GM19455 (cell line): ENCODE measurements at regions not wholly inside any gene's neighbourhood (a gene's known extent, or its start where the extent isn't known, plus 50 kb on each side); places are given as distances from the start of the nearest gene placed in this dataset.

Source experiments
- ATAC-seq: cut with Tn5 transposase; IDR thresholded peaks from one replicate; pipeline ENCODE4 v1.9.1; 2021; ENCODE audit not compliant: unreplicated experiment

DNA sequence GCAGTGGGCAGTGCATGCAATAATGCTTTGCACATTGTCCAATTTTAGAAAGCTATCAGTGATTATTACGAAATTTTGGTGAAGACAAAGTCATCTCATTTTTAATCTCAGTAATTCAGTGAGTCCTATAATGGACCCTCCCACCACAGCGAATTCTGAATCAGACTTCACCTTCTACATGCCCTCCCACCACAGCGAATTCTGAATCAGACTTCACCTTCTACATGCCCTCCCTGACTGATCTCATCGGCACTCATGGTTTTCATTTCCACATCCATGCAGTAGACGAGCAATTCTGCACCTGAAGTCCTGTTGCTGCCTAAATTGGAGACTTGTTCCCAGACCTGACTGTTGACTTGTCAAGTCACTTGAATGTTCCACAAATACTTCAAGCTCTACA, 522.3 kb downstream of the EIPR1 start:
- ATAC-seq, result no peak

DNA sequence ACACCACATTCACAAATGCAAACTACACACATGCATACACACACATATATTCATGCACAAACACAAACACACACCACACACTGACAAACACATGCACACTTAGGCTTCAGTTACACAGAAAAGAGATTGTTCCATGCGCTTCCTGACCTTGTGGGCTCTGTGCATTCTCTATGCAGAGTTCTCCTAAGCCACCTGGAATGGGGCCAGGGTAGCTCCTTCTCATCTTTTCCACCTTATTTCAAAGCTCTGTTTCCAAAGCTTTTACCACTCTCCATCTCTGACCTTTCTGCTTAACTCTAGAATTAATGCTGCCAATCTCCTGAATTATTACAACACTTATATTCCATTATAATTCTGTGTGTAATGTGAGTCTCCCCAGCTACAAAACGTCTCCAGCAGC, 522.3 kb upstream of the MYT1L start:
- ATAC-seq, result no peak

DNA sequence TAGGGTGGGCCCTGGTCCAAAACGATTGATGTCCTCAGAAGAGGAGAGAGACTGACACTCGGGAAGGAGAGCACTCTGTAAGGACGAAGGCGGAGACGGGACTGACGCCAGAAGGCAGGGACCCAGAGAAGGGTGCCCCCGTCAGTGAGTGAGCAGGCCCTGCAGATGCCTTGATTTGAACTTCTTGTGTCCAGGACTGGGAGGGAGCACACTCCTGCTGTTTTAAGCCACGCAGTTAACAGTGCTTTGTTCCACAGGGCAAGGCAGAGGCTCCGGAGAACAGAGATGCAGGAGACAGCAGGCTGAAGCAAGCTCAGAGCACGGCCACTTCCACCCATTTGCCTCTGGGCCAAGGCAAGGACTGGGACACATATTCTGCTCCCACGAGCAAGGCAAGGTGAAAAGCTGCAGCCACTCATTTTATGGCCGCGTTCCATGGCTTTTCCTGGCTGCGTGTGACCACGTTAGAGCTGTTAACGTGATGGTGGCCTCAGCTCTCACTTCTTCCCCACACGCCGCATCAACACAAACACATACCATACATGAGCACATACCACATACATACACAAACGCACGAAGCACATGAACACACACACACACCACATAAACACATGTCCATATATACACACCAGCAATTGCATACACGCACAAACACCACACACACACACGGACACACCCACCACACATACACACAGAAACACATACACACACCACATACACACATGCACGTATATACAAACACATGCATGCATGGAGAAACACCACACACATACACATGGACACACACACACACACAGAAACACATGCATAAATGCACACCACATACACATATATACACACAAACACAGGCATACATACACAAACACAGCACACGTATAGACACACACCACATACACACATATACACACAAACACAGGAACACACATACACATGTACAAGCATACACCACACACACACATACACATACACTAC, 521.0 kb upstream of the MYT1L start:
- no peak for ATAC-seq

DNA sequence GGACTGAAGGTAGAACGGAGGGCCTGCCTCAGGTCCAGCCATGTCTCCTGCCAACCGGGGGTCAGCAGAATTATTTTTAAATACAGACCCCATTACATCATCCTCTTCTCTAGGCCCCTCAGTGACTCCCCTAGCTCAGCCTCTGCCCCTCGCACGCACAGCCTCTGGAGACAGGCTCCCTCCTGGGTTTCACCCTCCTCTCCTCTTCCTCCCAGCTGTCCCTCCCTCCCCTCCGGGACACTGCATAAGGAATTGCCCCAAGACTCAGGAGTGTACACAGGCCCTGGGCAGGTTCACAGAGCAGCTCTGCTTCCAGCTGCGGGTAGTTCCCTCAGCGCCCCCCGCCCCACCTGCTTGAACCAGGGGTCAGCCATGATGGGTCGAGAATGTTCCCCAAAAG, 520.2 kb upstream of the MYT1L start:
- no peak for ATAC-seq

DNA sequence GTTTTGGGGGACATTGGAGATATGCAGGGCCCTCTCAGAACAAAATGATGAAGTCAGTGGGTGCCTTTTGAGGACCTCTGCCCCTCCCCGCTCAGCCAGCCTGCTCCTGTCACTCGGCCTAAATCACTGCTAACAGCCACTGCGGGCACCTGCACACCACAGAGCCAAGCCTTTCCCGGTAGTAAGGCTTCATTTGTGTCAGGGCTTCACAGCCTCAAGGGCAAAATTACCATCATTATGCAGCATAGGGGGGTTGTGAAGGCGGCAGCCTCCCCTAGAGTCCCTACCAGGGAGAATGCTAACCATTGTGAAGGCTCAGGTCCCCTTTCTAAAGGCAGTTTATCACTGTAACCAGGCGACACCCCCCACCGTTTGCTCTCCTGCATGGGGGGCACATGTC, 519.8 kb upstream of the MYT1L start:
- ATAC-seq, result no peak

DNA sequence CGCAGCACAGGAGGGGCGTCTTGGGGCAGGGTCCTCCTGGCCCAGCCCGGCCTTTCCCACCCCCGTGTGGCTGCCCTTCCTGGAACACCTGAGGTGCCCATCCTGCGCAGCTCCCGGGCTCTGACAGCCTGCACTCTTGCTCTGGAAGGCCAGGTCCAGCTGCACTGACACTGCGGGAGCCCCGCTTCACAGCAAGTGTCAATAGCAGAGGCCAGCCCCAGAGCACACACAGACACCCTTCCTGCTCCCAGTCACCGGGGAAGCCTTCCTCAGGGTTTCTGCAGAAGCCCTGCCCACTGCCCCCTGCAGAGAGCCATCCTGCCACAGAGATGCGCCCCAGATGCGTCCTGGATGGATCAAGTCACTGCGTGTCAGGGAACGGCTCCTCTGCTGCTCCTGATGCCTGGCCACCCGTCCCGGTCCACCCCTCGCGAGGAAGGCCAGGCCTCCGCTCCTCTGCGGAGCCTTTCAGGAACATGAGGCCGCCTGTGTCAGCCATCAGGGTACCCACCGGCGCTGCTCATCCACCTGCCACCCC, 519.2 kb upstream of the MYT1L start:
- ATAC-seq, result no peak

DNA sequence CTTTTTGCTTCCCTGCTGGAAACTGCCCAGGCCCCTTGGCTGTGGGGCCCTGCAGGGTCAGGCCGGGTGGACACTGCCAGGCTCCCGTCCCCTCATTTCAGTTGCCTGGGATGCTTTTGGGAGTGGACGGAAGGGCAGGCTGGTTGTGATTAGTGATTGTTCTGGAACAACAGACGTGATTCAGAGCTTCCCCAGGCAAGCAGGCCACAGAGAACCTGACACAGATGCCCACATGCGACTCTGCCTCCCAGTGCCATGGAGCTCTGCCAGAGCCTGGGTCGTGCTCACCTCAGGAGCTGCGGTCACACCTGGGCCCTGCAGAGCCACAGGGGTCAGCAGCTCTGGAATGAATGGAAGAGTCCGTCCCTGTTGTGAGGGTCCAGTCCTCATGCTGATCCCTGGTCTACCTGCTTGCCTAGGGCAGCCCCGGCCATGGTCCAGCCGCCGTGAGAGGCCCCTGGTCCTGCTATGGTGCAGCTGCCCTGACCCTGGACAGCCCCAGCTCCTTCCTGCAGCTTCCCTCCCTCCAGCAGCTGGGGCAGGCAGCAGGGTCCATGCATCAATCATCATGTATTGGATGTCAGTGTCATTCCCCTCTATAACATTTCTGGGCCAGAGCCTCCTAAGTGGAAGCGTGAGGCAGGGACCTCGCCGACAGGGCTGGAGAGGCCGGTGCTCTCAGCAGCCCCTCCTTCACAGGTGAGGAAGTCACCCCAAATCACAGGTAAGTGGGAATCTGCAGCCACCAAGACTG, 518.6 kb upstream of the MYT1L start:
- ATAC-seq, result no peak

DNA sequence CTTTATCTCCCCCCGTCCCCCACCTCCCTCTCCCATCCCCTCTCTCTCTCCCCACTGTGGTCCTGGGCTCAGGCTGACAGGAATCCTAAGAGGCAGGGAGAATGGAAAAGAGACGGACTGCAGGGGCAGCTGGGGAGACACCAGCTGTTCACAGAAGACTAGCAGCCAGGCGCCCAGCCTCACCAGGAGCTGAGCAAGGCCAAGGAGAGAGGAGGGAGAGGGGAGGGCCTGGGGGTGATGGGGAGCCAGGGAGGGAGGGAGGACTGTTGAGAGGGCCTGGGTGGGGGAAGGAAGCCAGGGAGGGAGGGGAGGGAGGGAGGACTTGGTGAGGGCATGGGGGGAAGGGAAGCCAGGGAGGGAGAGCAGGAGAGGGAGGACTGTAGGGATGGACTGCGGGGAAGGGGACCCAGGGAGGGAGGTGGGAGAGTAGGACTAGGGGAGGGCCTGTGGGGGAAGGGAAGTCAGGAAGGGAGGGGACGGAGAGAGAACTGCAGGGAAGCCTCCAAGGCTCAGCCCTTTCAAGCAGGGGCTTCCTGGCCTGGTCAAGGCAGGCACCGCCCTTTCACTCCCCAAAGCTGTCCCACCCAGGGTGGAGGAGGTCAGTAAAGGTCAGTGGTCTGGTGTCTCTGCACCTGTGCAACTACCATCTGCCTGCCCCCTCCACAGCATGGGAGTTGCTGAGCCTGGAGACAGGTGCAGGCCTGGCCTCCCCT, 517.7 kb upstream of the MYT1L start:
- ATAC-seq, result no peak

DNA sequence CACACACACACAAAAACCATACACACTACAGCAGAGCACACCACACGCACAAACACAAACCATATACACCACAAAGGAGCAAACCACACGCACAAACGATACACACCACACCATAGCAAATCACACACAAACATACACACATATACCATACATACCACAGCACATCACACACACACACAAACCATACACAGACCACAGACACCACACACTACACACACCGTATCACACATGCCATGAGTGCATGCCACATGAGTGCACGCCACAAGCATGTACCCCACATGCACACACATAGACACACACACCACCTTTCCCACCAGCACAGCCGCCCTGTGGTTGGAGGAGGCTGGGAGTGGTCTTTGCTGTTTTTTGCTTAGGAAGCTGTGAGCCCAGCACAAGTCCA, 517.1 kb upstream of the MYT1L start:
- ATAC-seq, result no peak

DNA sequence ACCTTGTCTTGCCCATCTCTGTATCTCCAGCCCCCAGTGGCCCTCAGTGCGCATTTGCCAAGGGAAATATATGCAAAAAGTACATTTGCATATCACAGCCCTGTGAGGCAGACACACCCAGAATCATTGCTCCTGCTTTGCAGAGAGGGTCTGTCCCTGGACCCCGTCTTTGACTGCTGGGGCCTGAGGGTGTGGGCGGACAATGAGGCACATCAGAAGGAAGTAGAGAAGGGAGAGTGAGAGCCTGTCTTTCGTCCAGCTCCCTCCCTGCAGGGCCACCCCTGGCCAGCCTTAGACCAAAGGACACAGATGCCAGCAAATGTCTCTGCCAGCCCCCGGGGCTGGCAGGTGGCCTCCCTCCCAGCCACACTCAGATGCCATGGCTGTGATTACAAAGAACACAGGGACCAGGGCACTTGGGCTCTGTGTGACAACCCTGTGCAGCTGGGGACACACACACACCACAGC, 516.2 kb upstream of the MYT1L start:
- ATAC-seq, result no peak

DNA sequence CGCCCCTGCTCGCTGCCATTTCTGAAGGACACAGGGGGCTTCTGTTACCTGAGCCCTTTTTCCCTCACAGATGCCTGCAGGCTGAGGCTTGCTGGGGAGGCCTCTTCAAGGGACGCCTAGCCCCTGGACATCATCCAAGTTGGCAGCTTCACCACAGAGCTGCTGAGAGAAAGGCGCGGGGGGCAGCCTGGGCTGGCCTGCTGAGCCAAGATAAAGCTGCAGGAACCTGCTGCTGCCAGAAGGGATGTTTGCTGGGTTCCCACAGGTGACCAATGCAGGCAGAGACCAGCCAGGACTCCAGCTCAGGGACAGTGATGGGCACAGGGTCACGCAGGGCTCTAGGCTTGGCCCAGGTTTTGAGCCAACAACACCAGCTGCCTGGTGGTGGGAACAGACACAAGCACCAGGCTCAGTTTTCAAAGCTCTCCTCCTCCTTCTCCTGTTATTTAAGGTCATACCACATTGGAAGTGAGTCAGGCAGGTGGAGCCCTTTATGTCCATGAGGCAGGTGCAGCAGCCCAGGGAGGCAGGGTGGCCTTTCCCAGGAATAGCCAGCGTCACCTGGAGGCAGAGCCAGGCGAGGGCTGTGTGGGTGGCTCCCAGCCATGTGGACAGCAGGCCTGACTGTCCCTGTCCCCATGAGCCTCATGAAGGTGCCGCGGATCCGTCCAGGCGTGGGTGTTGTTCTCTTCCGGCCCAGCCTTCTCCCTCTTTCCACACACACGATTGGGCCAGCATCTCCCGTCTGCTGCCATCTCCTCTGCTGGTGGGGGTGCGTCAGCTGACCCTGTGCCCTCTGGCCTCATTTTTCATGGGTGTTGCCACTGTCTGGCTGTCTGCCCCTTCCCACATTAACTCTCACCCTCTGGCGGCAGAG, 515.5 kb upstream of the MYT1L start:
- ATAC-seq, result no peak

DNA sequence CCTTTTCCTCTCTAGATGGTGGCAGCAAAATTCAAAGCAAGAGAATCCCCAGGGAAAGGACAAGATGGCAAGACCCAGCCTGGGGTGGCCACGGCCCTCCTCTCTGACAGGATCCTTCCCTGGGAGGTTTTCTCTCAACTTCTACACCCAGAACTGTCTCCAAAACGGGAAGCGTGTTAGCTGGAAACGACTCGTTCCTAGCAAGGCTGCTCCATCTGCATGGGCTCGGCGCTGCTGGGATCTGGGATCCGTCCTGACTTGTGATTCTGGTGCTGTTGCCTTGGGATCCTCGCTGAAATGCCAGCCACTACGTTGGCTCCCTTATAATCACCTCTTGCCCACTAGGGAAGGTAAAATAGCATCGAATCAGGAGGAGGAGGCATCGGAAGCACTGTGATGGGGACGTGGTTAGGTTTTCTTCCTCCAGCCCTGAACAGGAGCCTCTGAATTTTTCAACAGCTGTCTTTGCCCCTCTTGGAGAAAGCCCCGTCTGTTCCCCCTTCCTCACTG, 514.8 kb upstream of the MYT1L start:
- ATAC-seq, result no peak

DNA sequence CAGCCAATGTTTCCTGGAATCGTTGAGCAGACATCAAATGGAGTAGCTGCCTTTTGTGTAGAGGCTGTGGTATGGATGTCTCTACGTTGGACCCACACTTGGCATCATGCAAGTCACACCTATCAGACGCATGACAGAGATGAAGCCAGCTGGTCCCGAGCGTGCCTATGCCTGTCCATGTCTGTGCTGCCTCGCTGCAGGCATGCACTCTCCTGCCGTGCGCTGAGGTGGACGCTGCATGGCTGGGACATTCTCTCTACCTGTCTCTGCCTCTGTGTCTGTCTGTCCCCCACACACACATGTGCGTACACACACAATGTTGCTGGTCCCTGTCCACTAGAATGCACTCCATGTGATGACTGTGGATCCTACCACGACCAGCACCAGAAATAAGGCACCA, 514.2 kb upstream of the MYT1L start:
- ATAC-seq, result no peak

DNA sequence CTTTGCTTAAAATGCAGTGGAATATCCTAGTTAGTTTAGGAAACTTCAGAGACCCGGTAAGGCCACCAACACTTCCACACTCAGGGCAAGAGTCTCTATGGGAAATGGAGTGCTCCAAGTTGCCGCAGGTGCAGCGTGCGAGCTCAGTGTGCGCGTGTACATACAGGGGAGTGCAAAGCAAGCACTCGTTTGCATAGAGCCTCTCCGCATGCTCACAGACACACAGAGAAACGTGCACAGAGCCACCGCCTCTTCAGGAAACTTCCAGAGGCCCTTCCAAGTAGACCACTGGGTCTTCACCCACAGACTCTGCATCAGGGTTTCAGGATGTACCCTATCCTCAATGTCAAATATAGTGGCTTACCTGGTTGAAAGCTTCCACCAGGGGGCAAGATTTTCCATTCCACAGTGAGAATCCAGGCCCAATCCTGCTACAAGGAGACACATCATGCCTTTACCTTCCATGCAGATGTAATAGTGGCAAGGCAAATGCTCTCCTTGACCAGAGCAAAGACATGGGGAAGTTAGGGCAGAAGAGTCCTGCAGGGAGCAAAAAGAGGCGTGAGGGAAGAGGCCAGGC, 513.0 kb upstream of the MYT1L start:
- no peak for ATAC-seq

DNA sequence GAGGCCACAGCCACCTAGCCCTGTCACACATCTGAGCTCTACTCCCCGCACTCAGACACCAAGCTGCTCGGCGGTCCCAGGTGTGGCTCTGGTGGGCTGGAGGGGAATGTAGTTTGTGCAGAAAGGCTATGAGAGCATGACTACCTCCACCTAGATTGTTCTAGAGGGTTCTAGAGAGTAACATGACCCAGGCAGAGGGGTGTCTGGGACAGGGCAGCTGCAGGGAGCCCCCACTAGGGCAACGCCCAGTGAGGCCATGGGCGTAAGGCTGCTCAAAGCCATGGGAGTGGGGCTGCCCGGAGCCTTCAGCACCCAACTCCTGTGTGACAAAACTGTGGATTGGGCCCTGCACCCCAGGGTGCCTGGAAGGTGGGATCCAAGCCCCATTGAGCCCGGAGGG, 511.4 kb upstream of the MYT1L start:
- ATAC-seq, result no peak

DNA sequence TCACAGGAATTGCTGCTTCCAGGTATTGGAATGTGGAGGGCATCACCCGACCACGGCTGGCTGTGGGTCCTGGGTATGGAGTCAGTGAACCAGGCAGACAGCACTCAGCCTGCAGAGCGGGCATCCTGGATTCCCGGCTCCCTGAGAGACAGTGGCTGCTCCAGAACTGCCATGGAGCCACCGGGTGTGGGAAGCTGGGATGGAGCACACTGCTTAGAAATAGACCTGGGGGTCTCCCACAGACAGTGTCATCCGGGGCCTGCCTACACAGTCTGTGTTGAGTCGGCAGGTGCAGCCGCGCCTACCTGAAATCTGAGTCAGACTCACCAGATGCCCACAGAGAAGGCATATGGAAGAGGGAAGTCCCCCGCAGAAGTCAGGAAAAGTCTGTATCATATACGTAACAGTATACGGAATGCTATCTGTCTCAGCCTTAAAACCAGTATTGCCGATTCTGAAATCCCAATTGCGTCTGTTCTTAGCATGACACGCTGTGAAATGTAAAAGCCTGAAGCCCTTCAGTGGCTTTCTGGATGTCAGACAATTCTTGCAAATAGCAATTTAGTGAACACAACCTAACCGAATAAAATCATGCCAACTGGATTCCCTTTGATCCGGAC, 509.7 kb upstream of the MYT1L start:
- ATAC-seq, result no peak

DNA sequence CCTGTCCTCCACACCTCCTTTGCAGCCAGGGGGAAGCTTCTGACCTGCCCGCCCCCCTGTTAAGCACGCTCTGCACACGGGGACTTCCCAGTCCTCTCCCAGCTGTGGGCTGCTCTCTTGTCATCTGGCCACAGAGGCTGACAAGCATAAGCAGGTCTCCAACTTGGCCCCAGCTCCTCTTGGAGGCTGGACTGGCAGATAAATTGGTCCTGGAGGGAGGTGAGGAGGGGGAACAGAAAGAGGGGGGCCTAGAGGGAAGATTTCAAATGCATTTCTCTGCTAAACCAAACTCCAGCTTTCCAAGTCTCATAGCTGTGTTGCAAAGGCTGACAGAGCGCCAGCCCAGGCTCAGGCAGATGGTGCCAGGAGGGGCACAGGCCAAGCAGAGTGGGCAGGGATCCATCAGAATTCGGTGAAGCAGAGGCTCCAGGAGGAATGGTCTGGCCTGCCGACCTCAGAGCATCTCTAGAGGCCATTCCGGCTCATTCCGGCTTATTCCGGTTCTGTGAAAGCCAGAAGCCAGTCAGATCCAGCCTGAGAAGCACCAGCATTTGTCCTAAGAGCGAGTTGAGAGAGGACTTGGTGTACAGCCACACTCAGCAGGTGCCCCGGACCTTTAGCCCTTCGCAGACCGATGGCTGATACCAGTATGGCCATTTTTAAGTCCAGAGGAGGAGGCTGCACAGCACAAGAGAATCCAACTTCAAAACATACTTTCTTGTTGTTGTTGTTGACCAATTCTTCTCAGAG, 508.9 kb upstream of the MYT1L start:
- ATAC-seq, result no peak

DNA sequence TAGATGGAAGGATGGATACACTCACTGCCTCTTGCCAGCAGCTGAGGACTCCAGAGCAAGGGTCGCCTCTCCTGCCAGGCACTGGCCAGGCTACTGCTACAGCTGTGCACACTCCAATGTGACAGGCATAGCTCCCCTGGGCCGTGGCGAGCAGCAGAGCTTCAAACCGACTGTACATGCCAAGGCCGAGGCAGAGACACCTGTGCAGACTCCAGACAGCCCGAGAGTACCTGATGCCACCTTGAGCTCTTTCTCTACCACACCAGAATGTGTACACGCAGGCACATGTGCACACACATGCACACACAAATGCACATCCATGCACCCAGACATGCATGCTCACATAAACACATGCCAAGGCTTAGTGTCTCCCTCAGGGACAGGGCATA, 508.3 kb upstream of the MYT1L start:
- no peak for ATAC-seq

DNA sequence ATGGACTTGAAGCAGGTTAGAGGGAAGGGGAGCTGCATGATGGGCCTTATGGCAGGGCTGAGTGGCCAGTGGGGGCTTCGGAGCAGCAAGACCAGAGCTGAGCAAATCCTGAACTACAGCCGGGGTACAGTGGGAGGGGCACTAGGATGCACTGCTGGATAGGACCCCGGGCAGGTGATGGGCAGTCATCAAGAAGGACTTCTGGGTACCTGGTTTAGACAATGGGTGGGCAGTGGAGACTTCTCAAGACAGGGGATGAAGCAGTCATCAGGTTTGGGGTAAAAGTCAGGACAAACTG, 507.4 kb upstream of the MYT1L start:
- no peak for ATAC-seq
